ENCODE measurements at regions not wholly inside any gene's neighbourhood (a gene's known extent, or its start where the extent isn't known, plus 50 kb on each side); places are given as distances from the start of the nearest gene placed in this dataset.

GRCh38 chr4:152197211-152197610, 338.7 kb downstream of the FBXW7 start:
- no peak overlapping the region for H3K27ac ChIP-seq
- TF ChIP-seq ZFX (IDR thresholded peaks at IDR 0.05; ENCODE audit: borderline replicate concordance) (no peak), CTCF (IDR thresholded peaks at IDR 0.05) (no peak)

GRCh38 chr4:152195888-152196287, 340.0 kb downstream of the FBXW7 start:
- H3K27ac ChIP-seq: no peak overlapping the region
- TF ChIP-seq ZFX (IDR thresholded peaks at IDR 0.05; ENCODE audit: borderline replicate concordance) (no peak), CTCF (IDR thresholded peaks at IDR 0.05) (no peak)

GRCh38 chr4:152193059-152193458, 342.8 kb downstream of the FBXW7 start:
- TF ChIP-seq ZFX (IDR thresholded peaks at IDR 0.05; ENCODE audit: borderline replicate concordance): no peak
- TF ChIP-seq CTCF (IDR thresholded peaks at IDR 0.05): no peak
- H3K27ac ChIP-seq: no peak overlapping the region

GRCh38 chr4:152190907-152191306, 345.0 kb downstream of the FBXW7 start:
- TF ChIP-seq ZFX (IDR thresholded peaks at IDR 0.05; ENCODE audit: borderline replicate concordance) (no peak), CTCF (IDR thresholded peaks at IDR 0.05) (no peak)
- H3K27ac ChIP-seq: no peak overlapping the region

GRCh38 chr4:152189451-152190179, 346.3 kb downstream of the FBXW7 start:
- TF ChIP-seq ZFX (IDR thresholded peaks at IDR 0.05; ENCODE audit: borderline replicate concordance) (no peak), CTCF (IDR thresholded peaks at IDR 0.05) (no peak)
- H3K27ac ChIP-seq: no peak overlapping the region

GRCh38 chr4:152188801-152189200, 347.1 kb downstream of the FBXW7 start:
- H3K27ac ChIP-seq: no peak overlapping the region
- no peak for TF ChIP-seq CTCF (IDR thresholded peaks at IDR 0.05)
- no peak for TF ChIP-seq ZFX (IDR thresholded peaks at IDR 0.05; ENCODE audit: borderline replicate concordance)

GRCh38 chr4:152187693-152188092, 348.2 kb downstream of the FBXW7 start:
- H3K27ac ChIP-seq: no peak overlapping the region
- no peak for TF ChIP-seq ZFX (IDR thresholded peaks at IDR 0.05; ENCODE audit: borderline replicate concordance)
- no peak for TF ChIP-seq CTCF (IDR thresholded peaks at IDR 0.05)

All from 22Rv1 (cell line).